GM08714 (cell line): ENCODE measurements at regions not wholly inside any gene's neighbourhood (a gene's known extent, or its start where the extent isn't known, plus 50 kb on each side); places are given as distances from the start of the nearest gene placed in this dataset.
"Not testable (repeated sequence)": the region's sequence is repeated elsewhere in the genome, so short reads cannot be mapped to it uniquely, and the experiment has no call there.

ENCODE experiments used
- H3K4me3 ChIP-seq: fragments of 200-500 bp; sonication (Bioruptor generic); 2 replicates; pipeline ENCODE4 v1.5.1; 2014; ENCODE audit warnings: mild to moderate bottlenecking, low read length, inconsistent platforms
- ZNF274 ChIP-seq: IDR thresholded peaks from 2 replicates; pipeline ENCODE4 v1.6.1; 2012; ENCODE audit warnings: mild to moderate bottlenecking, low read depth, low read length

DNA sequence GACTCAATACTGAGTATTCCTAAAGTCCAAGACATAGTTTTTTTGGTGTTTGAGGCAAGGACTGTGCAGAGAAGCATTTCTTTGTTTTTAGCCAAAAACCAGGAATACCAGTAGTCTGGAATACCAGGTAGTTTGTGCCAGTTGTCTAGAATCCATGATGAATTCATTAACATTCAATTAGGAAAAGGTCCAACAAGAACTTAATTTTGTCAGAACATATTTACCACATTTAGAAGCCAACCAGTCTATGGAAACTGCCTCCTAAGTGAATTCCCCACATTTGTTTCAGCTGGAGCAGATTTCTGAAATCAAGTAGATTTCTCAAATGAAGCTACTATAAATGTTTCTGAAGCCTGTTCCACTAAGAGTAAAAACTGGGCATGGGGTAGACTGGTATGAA lies 1584.8 kb upstream of the ADGRL3 start:
- TF ChIP-seq ZNF274, result no peak

DNA sequence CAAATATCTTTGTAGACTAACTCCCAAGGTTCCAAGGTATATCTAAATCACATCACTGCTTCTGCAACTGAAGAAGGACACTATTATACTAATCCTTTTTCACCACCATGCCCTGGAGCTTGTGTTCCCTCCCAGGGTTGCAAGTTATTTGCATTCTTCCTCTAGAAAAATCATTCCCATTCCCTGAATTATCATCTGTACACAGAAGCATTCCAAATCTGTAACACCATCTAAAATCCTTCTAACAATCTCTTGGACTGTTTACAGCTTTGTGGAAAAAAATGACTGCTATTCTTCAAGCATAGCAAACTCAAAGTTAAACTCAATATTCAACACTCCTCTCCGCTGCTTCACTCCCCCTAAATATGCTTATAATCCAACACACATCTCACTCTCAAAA lies 1570.8 kb upstream of the ADGRL3 start:
- no peak overlapping the region for H3K4me3 ChIP-seq
- TF ChIP-seq ZNF274, result no peak

More for the DNA sequence above, 1584.8 kb upstream of the ADGRL3 start:
- no peak overlapping the region for H3K4me3 ChIP-seq

DNA sequence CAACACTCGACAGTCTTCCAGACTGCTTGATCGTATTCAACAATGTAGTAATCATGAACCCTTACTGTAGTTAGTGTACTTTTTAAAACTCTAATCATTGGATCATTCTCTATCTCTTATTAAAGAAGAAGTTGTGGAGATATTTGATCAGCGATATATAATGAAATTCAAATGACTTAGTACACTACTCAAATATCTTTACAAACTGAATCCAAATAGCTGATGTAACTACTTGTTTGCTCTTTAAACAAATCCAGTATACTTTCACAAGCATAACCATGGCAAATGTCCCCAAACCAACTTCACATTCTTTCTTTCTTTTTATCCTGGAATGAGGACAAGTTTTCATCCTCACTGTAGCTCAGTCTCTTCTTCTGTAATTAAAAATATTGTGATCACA lies 1569.9 kb upstream of the ADGRL3 start:
- no peak overlapping the region for H3K4me3 ChIP-seq
- no peak for TF ChIP-seq ZNF274

DNA sequence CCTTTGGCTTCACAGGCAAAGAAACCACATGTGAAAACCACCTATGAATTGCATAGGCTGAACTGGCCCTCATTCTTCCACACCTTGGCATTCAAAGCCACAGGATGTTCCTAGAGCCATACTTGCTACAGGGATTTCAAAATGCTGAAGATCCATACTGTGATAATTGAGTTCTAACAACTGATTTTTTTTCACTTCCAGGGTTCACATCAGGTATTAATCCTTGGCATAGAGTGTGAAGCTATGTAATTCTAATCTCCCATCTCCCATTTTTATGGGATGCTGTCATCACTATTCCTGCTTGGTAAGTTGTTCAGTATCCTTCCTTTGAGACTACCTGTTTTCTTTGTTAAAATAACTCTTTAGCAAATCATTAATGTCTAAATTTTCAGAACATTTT lies 1569.2 kb upstream of the ADGRL3 start:
- TF ChIP-seq ZNF274, result no peak
- no peak overlapping the region for H3K4me3 ChIP-seq

DNA sequence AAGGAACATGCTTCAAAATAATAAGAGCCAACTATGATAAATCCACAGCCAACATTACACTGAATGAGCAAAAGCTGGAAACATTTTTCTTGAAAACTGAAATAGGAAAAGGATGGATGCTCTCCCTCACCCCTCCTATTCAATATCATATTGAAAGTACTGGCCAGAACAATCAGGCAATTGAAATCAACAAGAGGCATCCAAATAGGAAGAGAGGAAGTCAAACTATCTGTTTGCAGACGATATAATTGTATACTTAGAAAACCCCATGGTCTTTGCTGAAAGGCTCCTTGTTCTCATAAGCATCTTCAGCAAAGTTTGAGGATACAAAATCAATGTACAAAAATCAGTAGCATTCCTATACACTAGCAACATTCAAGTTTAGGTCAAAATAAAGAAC lies 1562.5 kb upstream of the ADGRL3 start:
- no peak for TF ChIP-seq ZNF274
- H3K4me3 ChIP-seq, result no peak overlapping the region

DNA sequence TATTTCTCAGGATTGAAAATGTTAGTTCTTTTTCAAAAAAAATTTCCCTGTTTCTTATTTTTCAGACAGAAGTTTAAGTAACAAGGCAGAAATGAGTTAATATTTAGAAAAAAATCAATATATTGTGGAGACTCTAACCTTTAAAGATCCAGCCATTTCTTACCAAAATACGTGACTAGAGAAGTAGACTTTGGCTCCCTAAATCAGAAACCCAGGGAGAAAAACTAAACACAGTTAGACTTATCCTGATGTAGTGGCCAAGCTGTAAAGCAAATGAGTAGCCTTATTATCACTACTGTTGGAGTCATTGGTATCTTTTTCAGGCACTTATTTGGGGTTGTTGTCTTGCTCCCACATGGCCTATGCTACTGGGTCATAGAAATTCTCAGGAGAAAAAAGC lies 1556.4 kb upstream of the ADGRL3 start:
- TF ChIP-seq ZNF274, result no peak
- no peak overlapping the region for H3K4me3 ChIP-seq

DNA sequence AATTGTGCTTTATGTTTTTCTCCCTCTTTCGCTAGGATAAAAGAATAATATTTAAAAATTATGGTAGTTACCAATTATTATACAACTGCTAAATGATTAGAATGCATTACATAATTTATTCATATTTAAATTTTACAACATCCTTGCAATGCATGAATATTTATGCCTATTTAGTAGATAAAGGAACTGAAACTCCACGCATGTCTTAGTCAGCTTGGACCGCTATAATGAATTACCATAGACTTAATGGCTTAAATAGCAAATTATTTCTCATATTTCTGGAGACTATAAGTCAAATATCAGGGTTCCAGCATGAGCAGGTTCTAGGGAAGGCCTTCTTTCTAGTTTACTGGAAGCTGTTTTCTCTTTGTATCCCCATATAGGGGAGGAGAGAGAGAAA lies 1555.4 kb upstream of the ADGRL3 start:
- TF ChIP-seq ZNF274, result no peak
- H3K4me3 ChIP-seq, result no peak overlapping the region

DNA sequence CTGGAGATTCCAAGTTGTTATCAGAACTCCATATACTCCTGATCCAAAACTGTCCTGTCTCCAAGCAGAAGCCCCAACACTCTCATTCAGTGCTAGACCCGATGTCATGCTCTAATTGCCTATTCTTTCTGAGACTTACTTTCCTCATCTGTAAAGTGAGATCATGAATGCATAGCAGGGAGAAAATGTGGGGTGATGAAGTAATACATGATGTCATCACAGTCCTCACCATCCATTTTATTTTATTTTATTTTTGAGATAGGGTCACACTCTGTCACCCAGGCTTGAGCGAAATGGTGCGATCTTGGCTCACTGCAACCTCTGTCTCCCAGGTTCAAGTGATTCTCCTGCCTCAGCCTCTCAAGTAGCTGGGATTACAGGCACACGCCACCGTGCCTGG lies 1554.0 kb upstream of the ADGRL3 start:
- H3K4me3 ChIP-seq, result no peak overlapping the region
- TF ChIP-seq ZNF274, result no peak

DNA sequence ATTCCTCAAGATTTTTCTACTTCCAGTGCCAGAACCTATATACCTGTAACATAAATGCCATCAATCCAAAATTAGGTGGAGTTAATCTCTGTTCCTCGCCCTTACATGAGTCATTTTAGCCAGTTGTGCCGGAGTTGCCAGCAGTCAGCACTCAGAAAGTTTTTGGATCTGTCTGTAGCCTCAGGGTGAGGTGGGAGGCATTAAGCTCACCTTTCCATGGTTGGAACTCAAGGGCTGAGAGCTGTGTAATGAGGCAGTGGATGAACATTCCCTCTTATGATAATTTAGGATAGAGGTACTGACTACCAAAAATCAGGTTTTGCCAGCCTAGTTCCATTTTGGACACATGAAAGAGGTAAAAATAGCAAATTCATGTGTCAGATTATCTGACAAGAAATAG lies 1553.1 kb upstream of the ADGRL3 start:
- no peak for TF ChIP-seq ZNF274
- no peak overlapping the region for H3K4me3 ChIP-seq

DNA sequence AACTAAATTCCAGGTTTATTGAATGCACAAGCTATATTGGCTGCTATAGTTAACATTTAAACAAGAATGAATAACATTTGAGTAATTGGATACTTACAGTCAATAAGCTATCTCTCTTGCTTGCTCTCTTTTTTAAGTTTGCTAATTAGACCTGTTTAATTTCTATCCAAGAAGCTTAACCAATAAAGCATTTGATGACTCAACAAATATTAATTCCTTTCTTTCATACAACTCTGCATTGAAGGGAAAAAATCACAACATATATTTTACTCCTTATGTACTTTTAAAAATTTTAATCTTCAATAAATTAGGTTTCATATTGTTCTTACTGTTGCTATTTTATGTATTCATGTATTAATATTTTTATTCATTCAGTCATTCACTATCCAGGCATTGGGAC lies 1552.6 kb upstream of the ADGRL3 start:
- no peak for TF ChIP-seq ZNF274
- H3K4me3 ChIP-seq, result no peak overlapping the region

DNA sequence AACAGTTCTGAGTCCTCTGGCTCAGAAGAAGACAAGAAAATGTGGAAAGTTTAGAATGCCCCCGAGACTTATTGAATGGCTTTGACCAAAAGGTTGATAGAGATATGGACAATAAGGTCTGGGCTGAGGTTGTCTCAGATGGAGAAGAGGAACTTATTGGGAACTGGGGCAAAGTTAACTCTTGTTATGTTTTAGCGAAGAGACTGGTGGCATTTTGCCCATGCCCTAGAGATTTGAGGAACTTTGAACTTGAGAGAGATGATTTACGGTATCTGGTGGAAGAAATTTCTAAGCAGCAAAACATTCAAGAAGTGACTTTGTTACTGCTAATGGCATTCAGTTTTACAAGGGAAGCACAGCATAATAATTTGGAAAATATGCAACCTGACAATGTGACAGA lies 1549.3 kb upstream of the ADGRL3 start:
- TF ChIP-seq ZNF274, result no peak
- no peak overlapping the region for H3K4me3 ChIP-seq

DNA sequence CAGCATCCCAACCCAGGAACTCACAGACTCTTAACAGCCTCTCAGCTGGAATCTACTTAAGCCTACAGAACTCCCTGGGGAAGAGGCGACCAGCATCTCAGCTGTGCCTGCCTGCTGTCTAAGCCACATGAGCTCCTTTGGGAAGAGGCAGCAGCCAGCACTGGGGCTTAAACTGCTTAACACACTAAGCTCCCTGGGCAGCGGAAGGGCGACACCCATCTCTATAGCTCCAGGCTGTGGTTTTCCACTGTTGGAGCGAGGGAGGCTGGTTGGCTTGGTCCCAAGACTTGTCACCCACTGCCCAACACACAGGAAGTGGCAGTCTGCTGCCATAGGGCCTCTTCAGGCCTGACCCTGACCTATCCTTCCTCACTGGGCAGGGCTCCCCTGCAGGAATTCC lies 1544.1 kb upstream of the ADGRL3 start:
- TF ChIP-seq ZNF274, result no peak
- no peak overlapping the region for H3K4me3 ChIP-seq

DNA sequence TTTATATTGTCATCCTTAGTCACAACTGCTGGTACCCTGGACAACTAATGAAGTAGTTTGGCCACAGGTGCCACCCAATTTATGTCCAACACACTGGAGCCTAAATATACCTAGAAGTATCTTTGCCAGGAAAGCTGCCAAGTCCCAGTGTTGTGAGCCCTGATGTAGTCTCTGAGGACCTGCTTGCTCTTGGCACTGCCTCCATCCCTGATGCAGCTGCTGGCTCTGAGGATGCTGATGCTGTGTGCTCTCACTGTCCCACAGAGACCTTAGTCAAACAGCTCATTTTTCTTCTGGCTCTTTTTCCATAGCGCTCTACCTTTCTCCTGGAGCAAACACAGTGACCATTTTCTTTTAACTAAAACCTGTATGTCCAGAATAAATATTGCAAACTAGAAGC lies 1535.4 kb upstream of the ADGRL3 start:
- H3K4me3 ChIP-seq, result no peak overlapping the region
- TF ChIP-seq ZNF274, result no peak

DNA sequence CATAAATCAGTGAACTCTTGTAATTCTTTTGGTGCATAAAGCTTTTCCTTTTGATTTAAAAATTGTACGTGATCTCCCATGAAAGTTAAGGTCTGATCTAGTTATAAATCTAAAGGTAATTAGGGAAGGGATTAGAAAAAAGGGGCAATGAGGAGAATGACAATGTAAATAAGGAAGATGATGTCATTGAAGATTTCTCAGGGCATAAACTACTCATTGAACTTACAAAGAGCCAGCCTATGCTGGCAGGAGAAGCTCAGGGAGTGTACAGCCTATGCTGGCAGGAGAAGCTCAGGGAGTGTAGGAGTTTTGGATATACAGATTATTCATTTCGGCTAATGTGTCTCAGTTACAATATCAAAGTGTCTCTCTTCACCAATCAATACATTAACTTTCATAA lies 1533.5 kb upstream of the ADGRL3 start:
- no peak overlapping the region for H3K4me3 ChIP-seq
- TF ChIP-seq ZNF274, result no peak

DNA sequence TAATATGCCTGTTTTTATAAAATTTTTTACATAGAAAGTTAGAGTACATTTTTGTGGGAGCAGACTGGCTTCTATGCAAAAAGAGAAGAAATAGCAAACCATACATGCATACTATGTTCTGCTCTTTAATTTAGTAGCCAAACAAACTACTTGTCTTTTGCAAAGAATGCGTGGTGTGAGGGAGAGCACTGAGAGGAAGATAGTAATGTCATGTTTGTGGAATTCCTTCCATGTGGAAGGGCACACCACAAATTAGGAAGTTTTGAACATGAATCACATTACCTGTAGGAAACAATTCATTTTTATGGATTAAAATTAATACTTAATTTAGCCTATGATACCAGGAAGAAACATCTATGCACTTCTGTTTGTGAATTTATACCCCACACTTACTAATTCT lies 1529.1 kb upstream of the ADGRL3 start:
- no peak overlapping the region for H3K4me3 ChIP-seq
- TF ChIP-seq ZNF274, result no peak

DNA sequence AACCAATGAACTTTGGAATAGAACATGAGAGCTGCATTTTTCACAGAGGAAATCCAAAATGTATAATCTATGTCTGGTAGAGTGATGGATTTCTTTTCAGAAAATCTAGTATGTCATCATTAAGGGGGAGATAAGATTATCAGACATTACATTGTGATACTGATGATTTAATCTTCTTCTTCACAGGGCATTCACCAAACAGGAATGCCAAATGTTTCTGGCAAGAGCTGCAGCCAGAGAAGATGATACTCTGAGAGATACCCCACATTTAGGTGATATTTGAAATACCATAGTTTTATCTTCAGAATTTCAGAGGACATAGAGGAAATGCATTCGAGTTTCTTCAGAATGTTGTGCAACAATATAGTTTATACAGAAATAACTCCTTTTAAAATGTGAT lies 1523.7 kb upstream of the ADGRL3 start:
- H3K4me3 ChIP-seq, result no peak overlapping the region
- TF ChIP-seq ZNF274, result no peak

DNA sequence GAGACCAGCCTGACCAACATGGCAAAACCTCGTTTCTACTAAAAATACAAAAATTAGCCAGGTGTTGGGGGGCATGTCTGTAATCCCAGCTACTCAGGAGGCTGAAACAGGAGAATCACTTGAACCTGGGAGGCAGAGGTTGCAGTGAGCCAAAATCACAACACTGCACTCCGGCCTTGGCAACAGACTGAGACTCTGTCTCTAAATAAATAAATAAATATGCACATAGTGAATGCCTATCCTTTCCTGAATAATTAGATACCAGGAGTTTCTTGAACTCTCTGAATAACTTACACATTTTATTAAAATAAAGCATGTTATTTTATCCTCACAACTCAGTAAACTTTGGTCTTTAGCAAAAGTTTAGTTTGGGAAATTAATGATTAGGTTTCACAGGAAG lies 1523.1 kb upstream of the ADGRL3 start:
- H3K4me3 ChIP-seq, result not testable (repeated sequence)

DNA sequence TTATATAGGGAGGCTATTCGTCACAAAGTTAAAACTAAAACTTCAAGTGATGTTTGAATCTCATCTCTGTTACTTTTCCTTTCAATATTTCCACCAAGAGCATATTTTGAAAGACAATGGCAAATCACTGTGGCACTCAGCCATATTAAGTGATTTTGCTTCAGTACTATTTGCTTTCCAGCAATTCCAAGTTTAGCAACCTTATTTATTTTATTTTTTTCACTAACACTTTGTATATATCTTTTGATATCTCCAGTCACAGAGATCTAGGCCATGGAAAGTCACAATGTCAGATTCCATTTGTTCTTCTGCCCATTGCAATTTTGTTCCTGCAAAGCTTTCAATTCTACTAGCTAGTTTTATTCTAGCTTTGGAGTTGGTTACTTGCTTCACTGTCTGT lies 1514.5 kb upstream of the ADGRL3 start:
- no peak overlapping the region for H3K4me3 ChIP-seq
- no peak for TF ChIP-seq ZNF274
